ENCODE measurements at regions not wholly inside any gene's neighbourhood (a gene's known extent, or its start where the extent isn't known, plus 50 kb on each side); places are given as distances from the start of the nearest gene placed in this dataset.

DNA sequence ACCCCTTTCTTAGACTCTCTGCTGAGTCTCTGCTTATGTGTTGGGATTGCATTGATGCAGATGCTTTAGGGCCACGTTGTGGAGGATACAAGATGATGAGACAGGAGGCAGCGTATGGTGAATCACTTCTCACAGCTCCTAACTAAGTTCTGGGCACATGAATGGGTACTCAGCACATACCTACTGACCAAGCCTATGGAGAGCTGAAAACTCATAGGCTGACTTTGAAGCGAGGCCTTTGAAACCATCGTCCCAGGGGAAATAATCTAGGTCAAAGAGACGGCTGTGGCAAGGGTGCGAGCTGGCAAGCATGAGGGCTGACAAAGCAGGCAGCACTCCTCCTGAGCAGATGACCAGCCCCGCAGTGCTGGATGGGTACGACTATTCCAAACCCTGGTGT is 180.2 kb upstream of the TNP1 start:
- DNase-seq (ENCODE audit: low read depth in 3 of 3): no peak

DNA sequence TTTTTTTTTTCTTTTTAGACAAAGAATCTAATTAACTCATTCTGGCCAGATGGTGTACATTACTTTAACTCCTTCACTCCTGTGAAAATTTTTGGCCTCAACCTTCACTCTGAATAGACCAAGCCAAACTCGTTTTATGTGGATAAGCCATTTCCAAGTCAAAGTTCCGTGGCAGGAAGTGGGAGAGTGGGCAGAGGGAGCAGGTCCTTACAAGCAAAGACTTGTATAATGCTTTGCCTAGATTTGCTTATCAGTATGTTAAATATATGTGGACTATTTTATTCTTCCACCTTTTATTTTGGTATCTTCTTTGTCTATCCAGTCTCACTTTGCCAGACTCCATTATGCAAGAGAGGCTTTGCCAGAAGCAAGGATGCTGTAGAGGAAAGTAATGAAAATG is 178.1 kb upstream of the TNP1 start:
- DNase-seq (ENCODE audit: low read depth in 3 of 3): no peak

DNA sequence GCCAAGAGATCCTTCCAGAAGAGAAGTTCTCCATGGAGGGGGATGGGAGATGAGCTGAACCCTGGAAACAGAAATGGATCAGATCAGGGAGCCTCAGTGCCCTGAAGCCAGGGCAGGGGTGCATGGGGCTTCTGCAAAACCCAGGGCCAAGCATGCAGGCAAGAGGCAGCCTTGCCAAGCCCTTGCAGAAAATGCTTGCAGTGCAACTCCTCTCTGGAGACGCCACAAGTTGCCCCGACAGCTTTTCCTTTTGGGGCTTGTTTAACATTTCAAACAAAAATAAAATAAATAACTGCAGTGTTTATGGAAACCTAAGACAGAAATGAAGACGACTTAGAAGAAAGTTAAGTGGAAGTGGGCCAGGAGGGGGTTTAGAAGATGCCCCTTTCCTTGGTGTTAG is 177.5 kb upstream of the TNP1 start:
- DNase-seq (ENCODE audit: low read depth in 3 of 3): no peak

DNA sequence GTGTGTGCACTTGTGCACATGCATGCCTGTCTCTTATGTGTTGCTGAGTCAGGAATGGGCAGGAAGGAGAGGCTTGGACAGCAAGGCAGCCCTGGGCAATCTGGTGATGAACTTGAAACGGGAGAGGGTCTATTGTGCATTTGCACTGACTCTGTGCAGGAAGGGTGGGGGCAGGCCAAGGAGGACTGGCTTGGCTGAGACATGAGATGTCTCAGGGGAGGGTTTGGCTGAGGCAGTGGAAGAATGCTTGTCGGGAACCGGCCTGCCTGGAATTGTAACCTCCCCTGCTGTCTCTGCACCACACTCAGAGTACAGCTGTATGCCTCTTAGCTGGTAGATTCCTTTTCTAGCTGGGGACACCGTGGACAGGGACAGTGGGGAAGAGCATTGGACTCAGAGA is 176.1 kb upstream of the TNP1 start:
- no peak for DNase-seq (ENCODE audit: low read depth in 3 of 3)

DNA sequence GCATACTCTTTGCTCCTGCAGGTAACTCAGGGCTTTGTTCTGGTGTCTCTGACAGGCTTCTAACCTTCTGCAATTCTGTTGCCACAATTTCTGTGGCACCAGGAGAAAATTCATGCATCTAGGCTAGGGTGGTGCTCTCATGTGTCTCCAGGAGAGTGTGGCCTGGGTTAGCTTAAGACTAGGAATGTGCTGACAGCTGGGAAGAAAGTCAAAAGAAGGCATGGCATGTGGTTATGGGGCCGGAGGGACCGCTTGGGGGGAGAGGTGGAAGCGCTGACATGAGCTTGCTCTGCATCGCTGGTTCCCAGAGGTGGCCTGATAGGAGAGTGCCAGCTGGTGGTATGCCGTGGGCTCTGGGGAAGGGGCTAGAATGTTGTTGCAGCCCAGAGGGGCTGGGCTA is 173.3 kb upstream of the TNP1 start:
- DNase-seq (ENCODE audit: low read depth in 3 of 3): no peak

DNA sequence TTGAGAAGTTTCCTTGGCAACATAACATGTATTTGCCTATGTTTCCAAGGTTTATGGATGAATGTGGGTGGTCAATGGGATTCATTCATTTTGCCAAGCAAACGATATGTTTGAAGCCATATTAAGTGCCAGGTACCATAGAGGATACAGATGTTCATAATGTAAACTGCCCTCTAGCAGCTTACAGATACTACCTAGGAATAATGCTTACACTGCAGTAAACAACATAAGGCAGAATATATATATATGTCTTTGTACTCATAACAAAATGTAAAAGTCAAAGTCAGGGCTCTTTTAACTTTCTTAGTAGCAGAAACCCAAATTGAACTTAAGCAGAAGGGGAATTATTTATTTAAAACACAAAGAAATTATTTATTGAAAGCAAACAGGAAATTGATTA is 171.6 kb upstream of the TNP1 start:
- no peak for DNase-seq (ENCODE audit: low read depth in 3 of 3)

DNA sequence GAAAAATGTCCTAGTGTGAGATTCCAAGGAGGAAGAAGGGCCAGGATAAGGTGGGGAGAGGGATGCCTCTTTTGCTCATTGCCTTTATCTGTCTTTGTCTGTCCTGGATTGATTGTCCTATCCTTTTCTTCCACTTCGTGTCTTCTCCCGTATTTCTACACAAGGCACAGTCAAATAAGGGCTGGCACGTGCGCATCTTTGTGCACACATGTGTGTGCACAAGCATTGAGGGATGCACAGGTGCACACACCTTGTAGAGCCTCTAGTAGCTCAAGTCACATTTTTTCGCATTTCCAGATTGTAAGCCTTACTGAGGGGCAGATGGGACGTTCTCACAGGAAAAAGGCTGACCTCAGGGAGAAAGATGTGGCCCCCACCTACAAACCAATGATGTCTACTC is 170.2 kb upstream of the TNP1 start:
- DNase-seq (ENCODE audit: low read depth in 3 of 3): no peak

DNA sequence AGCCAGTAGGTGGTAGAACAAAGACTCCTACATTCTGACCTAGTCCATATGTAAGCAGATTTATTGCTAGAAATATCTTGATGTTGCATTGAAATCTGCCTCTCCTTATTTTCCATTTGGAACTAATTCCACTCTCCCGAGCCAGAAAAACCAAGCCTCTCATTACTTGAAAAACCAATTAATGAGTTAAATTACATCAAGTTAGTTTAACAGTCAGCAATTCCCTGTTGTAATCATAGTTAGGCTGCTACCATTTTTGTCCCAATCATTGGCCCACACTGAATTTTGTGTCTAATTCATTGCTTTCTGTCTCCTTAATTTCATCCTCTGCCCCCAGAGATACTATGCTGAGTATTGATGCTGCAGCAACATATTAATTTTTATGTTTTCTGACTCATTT is 168.3 kb upstream of the TNP1 start:
- no peak for DNase-seq (ENCODE audit: low read depth in 3 of 3)

DNA sequence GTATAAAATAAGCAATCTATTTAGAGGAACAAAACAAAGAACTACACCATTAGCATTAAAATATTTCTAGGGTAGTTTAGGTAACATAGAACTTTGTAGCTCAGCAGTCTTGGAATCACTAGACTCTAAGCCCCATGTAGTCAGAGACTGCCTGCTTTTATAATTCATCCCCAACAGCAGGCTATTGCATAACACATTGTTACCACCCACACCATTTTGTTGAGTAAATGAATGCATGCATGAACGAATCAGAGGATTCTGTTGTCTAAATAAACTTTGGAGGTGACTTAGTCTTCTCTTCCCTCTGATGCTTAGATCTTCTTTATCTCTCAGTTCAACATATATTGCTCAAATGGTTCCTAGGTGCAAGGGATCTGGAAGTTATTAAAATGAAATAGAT is 167.6 kb upstream of the TNP1 start:
- no peak for DNase-seq (ENCODE audit: low read depth in 3 of 3)

DNA sequence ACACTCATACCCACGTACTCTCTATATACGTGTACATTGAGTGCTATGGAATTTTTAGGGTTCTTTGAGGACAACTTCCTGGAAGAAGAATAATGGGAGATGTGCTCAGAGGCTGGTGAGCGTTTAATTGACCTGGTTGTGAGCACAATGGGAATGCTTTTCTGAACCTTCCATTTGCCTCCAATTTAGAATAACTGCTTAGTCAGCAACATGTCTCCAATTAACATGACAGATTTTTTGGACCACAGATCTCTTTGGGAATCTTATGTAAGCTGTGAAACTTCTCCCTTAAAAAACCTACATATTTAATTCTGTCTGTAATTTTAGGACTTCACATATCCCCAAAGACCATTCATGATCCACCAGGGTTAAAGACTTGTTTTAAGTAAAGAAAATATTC is 166.7 kb upstream of the TNP1 start:
- DNase-seq (ENCODE audit: low read depth in 3 of 3): no peak

DNA sequence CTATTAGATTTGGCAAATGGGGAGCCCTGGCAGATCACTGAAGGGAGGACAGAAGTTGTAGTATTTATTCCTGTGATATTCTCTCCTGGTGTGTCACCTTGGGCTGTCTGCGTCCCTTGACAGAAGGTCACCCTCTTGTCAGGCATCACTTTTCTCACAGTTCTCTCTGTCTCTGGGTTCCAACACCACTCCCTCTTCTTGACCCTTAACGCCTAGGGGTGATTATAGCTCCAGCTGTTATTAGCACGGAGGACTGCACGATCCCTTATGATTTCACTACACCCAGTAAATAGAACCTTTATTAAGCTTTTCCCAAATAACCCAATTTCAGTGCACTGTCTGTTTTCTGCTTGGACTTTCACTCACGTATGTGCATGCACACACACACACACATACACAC is 166.3 kb upstream of the TNP1 start:
- DNase-seq (ENCODE audit: low read depth in 3 of 3): no peak

DNA sequence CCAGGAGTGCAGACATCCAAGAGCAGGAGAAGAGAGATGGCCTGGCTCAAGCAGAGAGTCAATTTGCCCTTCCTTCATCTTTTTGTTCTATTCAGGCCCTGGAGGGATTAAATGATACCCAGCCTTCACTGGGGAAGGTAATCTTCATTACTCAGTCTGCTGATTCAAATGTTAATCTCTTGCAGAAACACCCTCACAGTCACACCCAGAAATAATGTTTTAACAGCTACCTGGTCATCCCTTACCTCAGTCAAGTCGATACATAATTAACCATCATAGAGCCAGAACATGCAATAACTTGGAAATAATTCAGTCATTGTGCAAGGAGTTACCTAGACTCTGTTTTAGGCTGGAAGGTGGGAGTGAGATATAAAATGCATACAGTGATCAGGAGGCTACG is 163.7 kb upstream of the TNP1 start:
- no peak for DNase-seq (ENCODE audit: low read depth in 3 of 3)

DNA sequence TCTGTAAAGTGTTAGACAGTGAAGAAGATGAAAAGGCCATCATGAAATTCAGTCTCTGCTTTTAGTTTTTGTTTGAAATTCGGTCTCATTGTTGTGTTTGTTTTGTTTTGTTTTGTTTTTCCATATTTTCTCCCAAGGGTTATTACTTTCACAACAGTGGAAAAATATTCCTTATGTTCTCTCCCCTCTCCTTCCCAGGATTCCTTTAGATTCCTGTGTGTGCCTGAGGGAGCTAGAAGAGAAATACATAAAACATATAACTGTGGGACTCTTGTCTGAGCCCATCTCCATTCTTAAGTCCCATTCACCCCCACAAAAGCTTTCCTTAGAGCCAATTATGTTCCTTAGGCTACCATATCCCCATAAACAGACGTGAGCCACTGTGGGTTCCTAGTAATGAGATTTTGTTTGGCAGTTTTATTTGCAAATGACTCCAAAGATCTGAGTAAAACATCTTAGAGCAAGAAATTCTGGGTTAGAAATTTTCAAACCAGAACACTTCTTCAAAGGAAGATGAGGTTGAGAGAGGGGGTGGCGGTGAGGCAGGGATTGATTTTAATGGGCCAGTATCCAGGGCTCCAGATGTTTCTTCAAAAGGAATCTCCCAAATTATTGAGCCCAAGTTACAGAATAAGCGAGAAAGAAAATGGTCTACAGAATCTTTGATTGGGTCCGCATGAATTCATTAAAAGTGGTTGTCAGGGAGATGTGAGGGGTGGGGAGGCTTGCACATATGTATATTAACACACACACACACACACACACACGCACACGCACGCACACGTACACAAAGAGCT is 157.8 kb upstream of the TNP1 start:
- no peak for DNase-seq (ENCODE audit: low read depth in 3 of 3)

DNA sequence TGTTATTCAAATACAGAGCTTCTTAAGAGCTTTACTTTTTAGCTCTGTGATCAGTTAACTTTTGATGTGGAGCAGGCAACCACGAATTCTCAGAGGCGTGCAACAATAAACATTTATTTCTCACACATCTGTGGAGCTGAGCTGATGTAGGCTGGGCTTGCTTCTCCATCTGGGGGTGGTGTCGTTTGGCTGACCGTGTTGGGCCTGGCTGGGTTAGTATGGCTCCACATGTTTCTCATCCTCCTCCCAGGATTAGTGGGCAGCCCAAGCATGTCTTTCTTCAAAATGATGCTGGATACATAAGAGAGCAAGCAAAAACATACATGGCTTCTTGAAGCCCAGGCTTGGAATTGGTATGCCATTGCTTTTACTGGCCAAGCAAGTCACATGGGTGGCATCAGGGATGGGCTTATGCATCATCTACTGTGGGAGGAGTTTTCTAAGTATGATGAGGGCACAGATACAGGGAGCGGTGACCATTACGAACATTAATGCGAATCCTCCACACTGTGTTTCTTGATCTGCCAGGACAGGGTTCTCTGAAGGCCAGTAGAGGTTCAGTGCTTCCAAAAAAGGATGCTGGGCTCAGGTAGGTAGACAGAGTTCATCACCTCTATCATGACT is 157.0 kb upstream of the TNP1 start:
- no peak for DNase-seq (ENCODE audit: low read depth in 3 of 3)

DNA sequence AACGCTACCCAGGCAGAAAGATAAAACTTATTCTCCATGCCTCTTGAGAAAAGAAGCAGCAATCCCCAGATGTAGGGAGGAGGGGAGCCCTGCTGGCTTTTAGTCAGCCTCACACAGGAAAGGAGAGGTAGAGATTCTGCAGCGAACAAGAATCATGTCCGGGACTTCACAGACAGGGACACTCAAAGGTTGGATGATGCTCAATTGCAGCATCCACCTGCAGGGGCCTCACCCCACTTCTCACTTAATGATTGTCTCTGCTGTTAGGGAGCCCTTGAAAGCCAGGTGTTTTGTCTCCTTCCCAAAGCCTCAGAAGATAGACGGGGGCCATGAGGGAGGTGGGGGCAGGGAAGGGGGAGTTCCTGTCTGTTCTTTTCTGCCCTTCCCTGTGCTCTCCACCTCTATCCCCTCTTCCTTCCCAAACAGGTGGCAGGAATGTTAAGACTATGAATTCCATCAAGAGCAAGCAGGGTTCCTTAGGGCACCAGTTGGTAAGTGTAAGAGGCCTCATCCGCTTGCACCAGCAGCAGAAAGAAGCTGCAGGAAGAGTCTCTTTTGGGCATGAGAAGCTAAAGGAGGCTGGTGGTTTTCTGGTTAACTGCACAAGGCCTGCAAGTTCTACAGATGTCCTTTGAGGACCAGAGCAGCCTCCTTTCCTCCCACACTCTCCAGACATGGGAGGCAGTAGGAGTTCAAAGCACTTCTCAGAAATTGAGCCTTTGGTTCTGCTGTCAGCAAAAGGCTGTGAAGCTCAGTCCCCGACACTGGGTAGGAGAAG is 154.7 kb upstream of the TNP1 start:
- no peak for DNase-seq (ENCODE audit: low read depth in 3 of 3)

DNA sequence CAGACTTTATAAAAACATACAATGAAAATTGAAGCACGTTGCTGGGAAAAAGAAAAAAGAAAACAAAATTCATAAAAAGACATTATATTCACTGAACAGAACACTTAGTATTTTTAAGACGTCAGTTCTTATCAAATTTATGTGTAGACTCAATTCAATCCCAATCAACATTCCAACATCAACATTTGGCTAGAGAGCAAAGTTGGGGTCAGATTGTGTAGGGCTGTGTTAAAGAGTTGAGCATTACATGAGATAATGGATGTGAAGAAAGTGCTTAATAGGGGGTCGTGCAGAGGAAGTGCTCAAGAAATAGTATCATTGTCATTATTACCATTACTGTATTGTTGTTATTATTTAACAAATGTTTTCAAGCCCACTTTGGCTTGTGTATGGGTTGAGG is 154.1 kb upstream of the TNP1 start:
- no peak for DNase-seq (ENCODE audit: low read depth in 3 of 3)

DNA sequence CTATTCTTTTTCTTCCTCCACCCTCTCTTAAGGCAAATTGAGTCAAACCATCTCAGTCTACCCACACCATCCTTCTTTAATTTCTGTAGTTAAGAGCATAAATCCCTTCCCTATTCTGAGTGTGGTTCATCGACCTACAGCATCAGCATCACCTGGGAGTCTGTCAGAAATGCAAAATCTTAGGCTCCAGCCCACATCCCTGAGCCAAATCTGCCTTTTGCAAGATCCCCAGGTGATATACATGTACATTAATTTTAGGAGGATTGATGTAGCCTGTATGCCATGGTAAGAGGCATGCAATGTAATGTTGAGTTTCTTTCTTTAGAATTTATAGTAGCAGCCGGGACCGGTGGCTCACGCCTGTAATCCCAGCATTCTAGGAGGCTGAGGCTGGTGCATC is 151.7 kb upstream of the TNP1 start:
- DNase-seq (ENCODE audit: low read depth in 3 of 3): no peak

DNA sequence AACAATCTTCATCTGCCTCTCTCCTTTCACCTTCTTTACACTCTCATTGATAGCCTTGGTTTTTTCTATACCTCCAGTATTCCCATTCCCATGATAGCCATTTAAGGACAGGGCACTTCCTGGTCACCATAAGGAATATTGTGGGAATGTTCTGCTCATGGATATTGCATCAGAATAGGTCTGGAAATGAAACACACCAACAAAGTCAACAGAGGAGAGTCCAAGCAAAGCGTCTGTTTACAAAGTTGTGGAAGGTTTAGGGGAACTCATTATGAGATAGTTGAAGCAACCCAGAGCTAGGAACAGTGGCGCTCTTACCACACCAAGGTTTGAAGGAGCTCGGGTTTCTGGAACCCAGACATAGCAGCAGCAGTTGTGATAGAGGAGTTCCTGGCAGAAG is 150.3 kb upstream of the TNP1 start:
- no peak for DNase-seq (ENCODE audit: low read depth in 3 of 3)

DNA sequence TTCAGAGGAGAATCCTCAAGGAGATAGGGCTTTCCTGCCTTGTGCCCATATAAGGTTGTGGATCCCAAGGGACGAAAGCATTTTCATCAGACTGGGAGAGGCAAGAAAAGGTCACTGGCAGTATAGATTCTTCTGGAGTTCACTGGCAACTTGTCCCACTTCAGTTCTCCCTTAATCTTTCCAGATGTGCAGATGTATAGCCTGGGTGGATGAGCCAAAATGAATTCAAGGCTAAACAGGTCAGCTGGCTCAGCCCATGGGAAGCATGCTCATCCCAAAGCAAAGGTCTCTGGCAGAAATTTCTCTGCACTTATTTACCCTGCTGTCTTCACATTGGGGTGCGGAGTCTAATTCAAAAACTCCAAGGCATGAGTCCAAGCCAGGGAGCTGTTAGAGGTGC is 148.9 kb upstream of the TNP1 start:
- no peak for DNase-seq (ENCODE audit: low read depth in 3 of 3)

DNA sequence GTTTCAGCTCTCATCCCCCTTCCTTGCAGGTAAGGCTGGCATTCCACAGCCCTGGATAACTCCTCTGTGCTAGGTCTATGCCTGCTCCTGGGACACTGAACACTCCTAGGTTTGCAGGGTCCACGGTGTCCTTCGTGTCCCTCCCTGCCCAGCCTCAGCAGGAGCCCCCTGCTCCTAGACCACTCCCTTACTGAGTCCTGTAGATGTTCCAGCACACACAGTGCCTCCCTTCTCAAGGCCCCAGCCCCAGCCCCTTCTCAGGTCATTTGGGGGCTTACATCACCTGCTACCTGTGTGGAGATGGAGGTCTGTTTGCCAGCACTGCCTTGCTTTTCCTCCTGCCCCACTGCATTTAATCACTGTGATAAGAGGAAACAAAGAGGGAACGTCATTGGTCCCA is 146.4 kb upstream of the TNP1 start:
- DNase-seq (ENCODE audit: low read depth in 3 of 3): no peak

DNA sequence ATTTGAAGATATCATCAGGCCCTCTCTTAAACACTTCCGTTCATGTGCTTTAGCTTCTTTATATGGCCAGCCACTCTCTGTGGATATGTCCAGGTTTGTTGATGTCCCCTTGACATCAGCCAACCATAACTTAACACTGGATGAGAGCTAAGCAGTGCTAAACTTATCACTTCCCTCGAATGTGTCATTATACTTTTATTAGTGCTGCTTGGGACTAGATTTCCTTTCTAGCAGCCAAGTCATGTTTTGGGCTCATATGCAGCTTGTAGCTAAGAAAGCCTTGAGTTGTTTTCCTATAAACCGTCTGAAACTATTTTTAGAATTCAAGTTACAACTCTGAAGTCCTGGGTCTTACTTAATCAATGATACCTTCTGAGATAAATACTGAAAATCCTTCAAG is 144.8 kb upstream of the TNP1 start:
- no peak for DNase-seq (ENCODE audit: low read depth in 3 of 3)

DNA sequence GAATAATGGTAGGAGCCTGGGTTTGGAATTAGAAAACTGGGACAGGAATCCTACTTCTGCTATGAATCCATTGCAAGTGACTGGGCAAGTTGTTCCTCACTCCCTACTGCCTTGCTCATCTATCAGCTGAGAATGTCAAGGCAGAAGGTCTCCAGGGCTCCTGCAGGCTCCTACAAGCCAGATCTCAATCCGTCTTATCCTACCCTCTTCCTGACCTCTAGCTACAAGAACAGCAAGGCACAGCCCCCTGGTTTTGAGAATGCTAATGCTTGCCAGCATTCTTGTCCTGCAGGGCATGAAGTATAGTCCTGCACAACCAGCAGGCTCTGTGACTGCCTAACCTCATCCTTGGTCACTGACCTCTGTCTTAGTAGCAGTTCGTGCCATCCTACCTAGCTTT is 141.9 kb upstream of the TNP1 start:
- DNase-seq (ENCODE audit: low read depth in 3 of 3): no peak

DNA sequence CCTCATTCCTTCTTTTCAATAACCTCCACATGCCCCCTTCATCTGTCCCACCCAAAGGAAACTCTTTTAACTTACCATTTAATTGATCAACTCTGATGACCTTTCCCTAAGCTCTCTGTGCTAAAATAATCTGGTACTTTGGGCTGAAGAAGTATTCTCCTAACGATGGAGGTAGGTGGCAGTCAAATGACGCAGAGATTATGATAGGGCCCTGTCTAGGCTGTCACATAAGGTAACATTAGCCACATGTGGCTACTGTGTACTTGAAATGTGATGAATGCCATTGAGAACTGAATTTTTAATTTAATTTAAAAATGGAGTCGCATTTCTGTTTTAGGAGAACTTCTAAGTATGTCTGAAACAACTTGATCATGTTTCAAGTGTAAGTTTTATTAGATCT is 140.5 kb upstream of the TNP1 start:
- no peak for DNase-seq (ENCODE audit: low read depth in 3 of 3)
